A549 (cell line): ENCODE measurements at regions not wholly inside any gene's neighbourhood (a gene's known extent, or its start where the extent isn't known, plus 50 kb on each side); places are given as distances from the start of the nearest gene placed in this dataset.

ENCODE experiments used
- ATAC-seq, 2 experiments: fragments of 200-7000 bp in 1 of 2; fragments of >200 bp in 1 of 2; cut with Nextera tagmentation in 1 of 2; cut with Tn5 transposase in 1 of 2; 3 replicates each; pipeline versions ENCODE4 v1.8.0 to v1.9.1; 2018 to 2020; ENCODE audit warnings: mild to moderate bottlenecking in 1 of 2, moderate library complexity in 1 of 2
- CTCF ChIA-PET: fragments of 300-600 bp; sonication (Branson Sonifier 250); formaldehyde crosslinking; extraction: SDS; loops from one replicate; lab custom pipeline; 2021; ENCODE audit warnings: antibody characterized with exemption, inconsistent platforms; lab: Yijun Ruan, JAX
- POLR2A ChIA-PET: fragments of 350-600 bp; formaldehyde crosslinking; extraction: SDS; loops from one replicate; lab custom pipeline; 2021; ENCODE audit warnings: antibody characterized with exemption, inconsistent platforms; lab: Yijun Ruan, JAX
- DNase-seq, 2 experiments: peaks; one replicate each; pipeline versions ENCODE4 v3.0.0 to v3.0.0-alpha.2; 2011 to 2016; ENCODE audit warnings: low read depth in 1 of 2, low spot score in 1 of 2
- FAIRE-seq: peaks from 2 replicates; lab custom pipeline; 2011; peaks lifted over from hg19 to GRCh38; lab: Jason Lieb, UNC
- H3K27ac ChIP-seq, 2 experiments: fragments of >200 bp; sonication (Bioruptor Twin); formaldehyde crosslinking; 3 replicates each; pipeline ENCODE4 v1.5.1; 2016 to 2017
- H3K4me1 ChIP-seq: fragments of >200 bp; sonication (Bioruptor Twin); formaldehyde crosslinking; 3 replicates; pipeline ENCODE4 v1.6.1; 2016
- H3K4me2 ChIP-seq: fragments of >200 bp; sonication (Bioruptor Twin); formaldehyde crosslinking; 3 replicates; pipeline ENCODE4 v1.6.1; 2016
- H3K4me3 ChIP-seq: fragments of >200 bp; sonication (Bioruptor Twin); formaldehyde crosslinking; 3 replicates; pipeline ENCODE4 v1.5.1; 2016
- H3K9me3 ChIP-seq: fragments of >200 bp; sonication (Bioruptor Twin); formaldehyde crosslinking; 3 replicates; pipeline ENCODE4 v1.6.1; 2016
- CEBPB ChIP-seq, 2 experiments: fragments of >200 bp in 1 of 2; sonication (Bioruptor Twin) in 1 of 2; formaldehyde crosslinking in 1 of 2; IDR thresholded peaks; 2 replicates each; pipeline ENCODE4 v1.6.1; 2012 to 2016
- CHD2 ChIP-seq: fragments of 150-350 bp; IDR thresholded peaks from 2 replicates; pipeline ENCODE4 v1.6.1; 2014; ENCODE audit warnings: low read length; ENCODE audit not compliant: partially characterized antibody
- CHD4 ChIP-seq: fragments of 200-600 bp; sonication (generic); IDR thresholded peaks from 2 replicates; pipeline ENCODE4 v1.6.1; 2016; ENCODE audit warnings: antibody characterized with exemption, mild to moderate bottlenecking, borderline replicate concordance
- EP300 ChIP-seq, 2 experiments: fragments of >200 bp; sonication (Bioruptor Twin); formaldehyde crosslinking; IDR thresholded peaks; 2 replicates in 1 of 2; 3 replicates in 1 of 2; pipeline ENCODE4 v1.6.1; 2016 to 2017
- FOSB ChIP-seq: fragments of 250-450 bp; sonication (Bioruptor Pico); IDR thresholded peaks from 2 replicates; pipeline ENCODE4 v1.5.0; 2020; ENCODE audit warnings: mild to moderate bottlenecking, moderate library complexity
- FOSL2 ChIP-seq, 2 experiments: fragments of 450-650 bp in 1 of 2; fragments of >200 bp in 1 of 2; sonication (Bioruptor Twin) in 1 of 2; formaldehyde crosslinking; IDR thresholded peaks; 2 replicates each; pipeline versions ENCODE4 v1.5.0 to v1.6.1; 2016 to 2020; ENCODE audit warnings: mild to moderate bottlenecking in 1 of 2, moderate library complexity in 1 of 2
- HEYL ChIP-seq: fragments of 250-450 bp; sonication (Bioruptor Pico); IDR thresholded peaks from 2 replicates; pipeline ENCODE4 v1.8.0; 2021; ENCODE audit warnings: mild to moderate bottlenecking, moderate library complexity
- HMGXB4 ChIP-seq: fragments of 250-450 bp; sonication (Bioruptor Pico); IDR thresholded peaks from 2 replicates; pipeline ENCODE4 v1.5.0; 2021; ENCODE audit warnings: mild to moderate bottlenecking, moderate library complexity, borderline replicate concordance
- HOXB13 ChIP-seq: fragments of 250-450 bp; sonication (Bioruptor Pico); IDR thresholded peaks from 2 replicates; pipeline ENCODE4 v1.5.0; 2020; ENCODE audit warnings: low read depth, mild to moderate bottlenecking, moderate library complexity
- HOXB5 ChIP-seq: fragments of 250-450 bp; sonication (Bioruptor Pico); IDR thresholded peaks from 2 replicates; pipeline ENCODE4 v1.5.0; 2020; ENCODE audit warnings: mild to moderate bottlenecking, moderate library complexity
- JUNB ChIP-seq: fragments of >200 bp; sonication (Bioruptor Twin); formaldehyde crosslinking; IDR thresholded peaks from 2 replicates; pipeline ENCODE4 v1.6.1; 2016
- KDM5A ChIP-seq: fragments of 200-600 bp; sonication (generic); IDR thresholded peaks from 2 replicates; pipeline ENCODE4 v1.6.1; 2016; ENCODE audit warnings: antibody characterized with exemption, mild to moderate bottlenecking
- MAFK ChIP-seq: fragments of 450-650 bp; IDR thresholded peaks from 2 replicates; pipeline ENCODE4 v1.6.1; 2014; ENCODE audit not compliant: partially characterized antibody
- NFE2L2 ChIP-seq: fragments of 150-350 bp; conservative IDR thresholded peaks from 2 replicates; pipeline ENCODE4 v1.6.1; 2014; ENCODE audit warnings: low read length
- NR3C1 ChIP-seq: fragments of >200 bp; sonication (Bioruptor Twin); formaldehyde crosslinking; IDR thresholded peaks from 3 replicates; pipeline ENCODE4 v1.6.1; 2017
- POLR2A ChIP-seq: IDR thresholded peaks from 2 replicates; pipeline ENCODE4 v1.6.1; 2012; ENCODE audit warnings: mild to moderate bottlenecking, low read length
- POLR2AphosphoS2 ChIP-seq: conservative IDR thresholded peaks from 2 replicates; pipeline ENCODE4 v1.6.1; 2012; ENCODE audit warnings: low read length, improper control_type of control experiment, inconsistent platforms
- RAD21 ChIP-seq, 2 experiments: fragments of >200 bp in 1 of 2; sonication (Bioruptor Twin) in 1 of 2; formaldehyde crosslinking in 1 of 2; IDR thresholded peaks in 1 of 2; conservative IDR thresholded peaks in 1 of 2; 2 replicates in 1 of 2; 3 replicates in 1 of 2; pipeline ENCODE4 v1.6.1; 2012 to 2018; ENCODE audit warnings: inconsistent platforms in 1 of 2
- RFX5 ChIP-seq: fragments of 450-650 bp; IDR thresholded peaks from 2 replicates; pipeline ENCODE4 v1.7.1; 2014; ENCODE audit warnings: antibody characterized with exemption, mild to moderate bottlenecking, moderate library complexity
- SREBF2 ChIP-seq: fragments of 450-650 bp; IDR thresholded peaks from 2 replicates; pipeline ENCODE4 v1.6.1; 2014; ENCODE audit warnings: mild to moderate bottlenecking, moderate library complexity
- TP53 ChIP-seq: fragments of 250-450 bp; sonication (Bioruptor Pico); IDR thresholded peaks from 2 replicates; pipeline ENCODE4 v1.5.0; 2021; ENCODE audit warnings: mild to moderate bottlenecking, moderate library complexity
- USF2 ChIP-seq: fragments of 450-650 bp; IDR thresholded peaks from 2 replicates; pipeline ENCODE4 v1.6.1; 2014; ENCODE audit warnings: antibody characterized with exemption
- ZFP36 ChIP-seq: fragments of 450-650 bp; IDR thresholded peaks from 2 replicates; pipeline ENCODE4 v1.6.1; 2014; ENCODE audit warnings: borderline replicate concordance; ENCODE audit not compliant: partially characterized antibody
- ZSCAN20 ChIP-seq: fragments of 250-450 bp; sonication (Bioruptor Pico); IDR thresholded peaks from 2 replicates; pipeline ENCODE4 v1.8.0; 2022; ENCODE audit warnings: mild to moderate bottlenecking, moderate library complexity
- WGBS: methylation state at CpG from one replicate; pipeline ENCODE4 v1.1.6; 2017; ENCODE audit errors: missing lambda C conversion rate; 5-methylcytosine and 5-hydroxymethylcytosine counted together
- TF ChIP-seq, protein P1 (sequence below): IDR thresholded peaks from 2 replicates; pipeline ENCODE4 v1.6.1; 2012

DNA sequence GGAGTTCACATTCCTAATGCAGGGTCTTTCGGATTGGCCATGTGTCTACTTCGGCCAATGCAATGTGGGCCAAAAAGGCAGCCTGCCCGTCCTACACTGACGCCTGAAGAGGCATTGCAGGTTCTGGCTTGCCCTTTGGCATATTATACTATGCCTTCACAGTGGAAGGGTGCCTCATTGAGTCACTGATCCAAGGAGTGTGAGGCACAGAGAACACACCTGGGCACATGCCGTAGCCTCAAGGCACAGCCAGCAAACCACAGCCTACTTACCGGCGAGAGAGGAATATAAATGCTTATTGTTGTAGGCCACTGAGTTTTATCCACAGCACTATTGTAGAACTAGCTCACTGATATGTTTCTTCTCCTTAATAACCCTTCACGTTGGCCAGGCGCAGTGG, 409.6 kb downstream of the GADD45G start:
- POLR2A ChIA-PET: no interaction called here
- Histone ChIP-seq H3K4me2 (no peak overlapping the region), H3K27ac (no peak overlapping the region), H3K4me1 (no peaks in the 10 kb centered on the region), H3K9me3 (no peaks in the 10 kb centered on the region), H3K4me3 (no peak overlapping the region)
- ATAC-seq: no peak
- CTCF ChIA-PET: interaction anchor here (1.5 to 1.6 kb wide), 2 partner anchors 15 to 411 kb away, joined by 3 to 4 read pairs; no protein-coding TSS in a partner anchor
- no peak for TF ChIP-seq USF2
- no peak for TF ChIP-seq POLR2A
- TF ChIP-seq NR3C1: no peak
- TF ChIP-seq HMGXB4: no peak
- no peak for TF ChIP-seq HOXB5 (CRISPR knock-in tag)
- no peak for TF ChIP-seq NFE2L2
- TF ChIP-seq ZSCAN20 (CRISPR knock-in tag): no peak
- TF ChIP-seq RFX5: no peak
- no peak for TF ChIP-seq ZFP36
- TF ChIP-seq CEBPB (IDR thresholded peaks at IDR 0.05): no peak
- TF ChIP-seq TP53 (CRISPR knock-in tag): no peak
- no peak for TF ChIP-seq HOXB13 (CRISPR knock-in tag)
- no peak for TF ChIP-seq CHD2
- TF ChIP-seq FOSB (CRISPR knock-in tag): no peak
- TF ChIP-seq HEYL (CRISPR knock-in tag): no peak
- TF ChIP-seq JUNB: no peak
- TF ChIP-seq, all 56 proteins: peak for 0
- 67% methylated on average over 9 of the region's 9 CpGs for WGBS
- DNase-seq: no peak
- no peak for FAIRE-seq

DNA sequence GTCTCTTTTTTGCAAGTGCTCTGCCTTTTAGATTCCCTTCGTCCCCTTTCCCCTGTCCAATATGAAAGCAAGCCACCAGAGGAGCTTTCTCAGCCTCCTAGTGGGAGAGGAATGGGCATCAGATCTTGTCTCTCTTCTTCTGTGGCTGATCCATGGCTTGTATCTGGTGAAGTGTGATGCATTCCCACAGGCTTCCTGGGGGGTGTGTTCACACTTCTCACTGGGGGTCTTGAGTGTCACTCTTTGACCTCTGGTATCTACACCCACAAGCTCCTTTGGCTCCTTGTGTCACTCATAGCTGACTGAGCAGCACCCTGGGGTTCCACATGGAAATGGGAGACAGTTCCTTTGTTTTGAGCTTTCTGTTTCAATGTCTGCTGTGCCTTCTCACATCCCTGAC, 411.5 kb downstream of the GADD45G start:
- WGBS: 20% methylated on average over 1 of the region's 1 CpG
- FAIRE-seq (no peak), ATAC-seq (no peak), DNase-seq (no peak)
- no peaks in the 10 kb centered on the region for H3K4me1 ChIP-seq
- no peak overlapping the region for H3K27ac ChIP-seq
- H3K4me3 ChIP-seq: no peak overlapping the region
- no peak for TF ChIP-seq RAD21 (conservative IDR thresholded peaks at IDR 0.05 in 1 of 2, IDR thresholded peaks at IDR 0.05 in 1 of 2)
- TF ChIP-seq, protein P1, sequence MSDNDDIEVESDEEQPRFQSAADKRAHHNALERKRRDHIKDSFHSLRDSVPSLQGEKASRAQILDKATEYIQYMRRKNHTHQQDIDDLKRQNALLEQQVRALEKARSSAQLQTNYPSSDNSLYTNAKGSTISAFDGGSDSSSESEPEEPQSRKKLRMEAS: no peak
- no peak for TF ChIP-seq POLR2AphosphoS2
- TF ChIP-seq ZSCAN20 (CRISPR knock-in tag): no peak
- no peak for TF ChIP-seq EP300 (IDR thresholded peaks at IDR 0.05)
- no peak for TF ChIP-seq FOSL2 (IDR thresholded peaks at IDR 0.05)
- TF ChIP-seq FOSL2 (CRISPR knock-in tag; IDR thresholded peaks at IDR 0.05): no peak
- TF ChIP-seq SREBF2: no peak
- no peak for TF ChIP-seq CHD4
- TF ChIP-seq ZFP36: no peak
- TF ChIP-seq MAFK: no peak
- no peak for TF ChIP-seq KDM5A
- H3K9me3 ChIP-seq: no peaks in the 10 kb centered on the region
- ChIA-PET POLR2A (no interaction called here), CTCF (interaction anchor here (1.8 kb wide), 1 partner anchor 418 kb away, joined by 5 read pairs; no protein-coding TSS in a partner anchor)
- no peak overlapping the region for H3K4me2 ChIP-seq
